PC-9 (cell line): ENCODE measurements at regions not wholly inside any gene's neighbourhood (a gene's known extent, or its start where the extent isn't known, plus 50 kb on each side); places are given as distances from the start of the nearest gene placed in this dataset.

Experiments
- EZH2 ChIP-seq: fragments of 200-600 bp; sonication (generic); IDR thresholded peaks from 2 replicates; pipeline ENCODE4 v1.8.0; 2017; ENCODE audit warnings: antibody characterized with exemption, low read depth
- TF ChIP-seq, protein P1 (sequence below): fragments of 200-600 bp; sonication (generic); conservative IDR thresholded peaks from 2 replicates; pipeline ENCODE4 v1.6.1; 2017; ENCODE audit warnings: mixed run types, antibody characterized with exemption, mild to moderate bottlenecking, moderate library complexity

GRCh38 chr22:34886812-34887211 lies 179.1 kb upstream of the ISX start:
- TF ChIP-seq, protein P1, sequence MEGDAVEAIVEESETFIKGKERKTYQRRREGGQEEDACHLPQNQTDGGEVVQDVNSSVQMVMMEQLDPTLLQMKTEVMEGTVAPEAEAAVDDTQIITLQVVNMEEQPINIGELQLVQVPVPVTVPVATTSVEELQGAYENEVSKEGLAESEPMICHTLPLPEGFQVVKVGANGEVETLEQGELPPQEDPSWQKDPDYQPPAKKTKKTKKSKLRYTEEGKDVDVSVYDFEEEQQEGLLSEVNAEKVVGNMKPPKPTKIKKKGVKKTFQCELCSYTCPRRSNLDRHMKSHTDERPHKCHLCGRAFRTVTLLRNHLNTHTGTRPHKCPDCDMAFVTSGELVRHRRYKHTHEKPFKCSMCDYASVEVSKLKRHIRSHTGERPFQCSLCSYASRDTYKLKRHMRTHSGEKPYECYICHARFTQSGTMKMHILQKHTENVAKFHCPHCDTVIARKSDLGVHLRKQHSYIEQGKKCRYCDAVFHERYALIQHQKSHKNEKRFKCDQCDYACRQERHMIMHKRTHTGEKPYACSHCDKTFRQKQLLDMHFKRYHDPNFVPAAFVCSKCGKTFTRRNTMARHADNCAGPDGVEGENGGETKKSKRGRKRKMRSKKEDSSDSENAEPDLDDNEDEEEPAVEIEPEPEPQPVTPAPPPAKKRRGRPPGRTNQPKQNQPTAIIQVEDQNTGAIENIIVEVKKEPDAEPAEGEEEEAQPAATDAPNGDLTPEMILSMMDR, result no peak
- TF ChIP-seq EZH2, result no peak
